GM18868 (cell line): ENCODE measurements at regions not wholly inside any gene's neighbourhood (a gene's known extent, or its start where the extent isn't known, plus 50 kb on each side); places are given as distances from the start of the nearest gene placed in this dataset.
"Not testable (repeated sequence)": the region's sequence is repeated elsewhere in the genome, so short reads cannot be mapped to it uniquely, and the experiment has no call there.

Experiments
- ATAC-seq: cut with Tn5 transposase; IDR thresholded peaks from one replicate; pipeline ENCODE4 v1.9.1; 2021; ENCODE audit warnings: mild to moderate bottlenecking, moderate library complexity; ENCODE audit not compliant: unreplicated experiment

DNA sequence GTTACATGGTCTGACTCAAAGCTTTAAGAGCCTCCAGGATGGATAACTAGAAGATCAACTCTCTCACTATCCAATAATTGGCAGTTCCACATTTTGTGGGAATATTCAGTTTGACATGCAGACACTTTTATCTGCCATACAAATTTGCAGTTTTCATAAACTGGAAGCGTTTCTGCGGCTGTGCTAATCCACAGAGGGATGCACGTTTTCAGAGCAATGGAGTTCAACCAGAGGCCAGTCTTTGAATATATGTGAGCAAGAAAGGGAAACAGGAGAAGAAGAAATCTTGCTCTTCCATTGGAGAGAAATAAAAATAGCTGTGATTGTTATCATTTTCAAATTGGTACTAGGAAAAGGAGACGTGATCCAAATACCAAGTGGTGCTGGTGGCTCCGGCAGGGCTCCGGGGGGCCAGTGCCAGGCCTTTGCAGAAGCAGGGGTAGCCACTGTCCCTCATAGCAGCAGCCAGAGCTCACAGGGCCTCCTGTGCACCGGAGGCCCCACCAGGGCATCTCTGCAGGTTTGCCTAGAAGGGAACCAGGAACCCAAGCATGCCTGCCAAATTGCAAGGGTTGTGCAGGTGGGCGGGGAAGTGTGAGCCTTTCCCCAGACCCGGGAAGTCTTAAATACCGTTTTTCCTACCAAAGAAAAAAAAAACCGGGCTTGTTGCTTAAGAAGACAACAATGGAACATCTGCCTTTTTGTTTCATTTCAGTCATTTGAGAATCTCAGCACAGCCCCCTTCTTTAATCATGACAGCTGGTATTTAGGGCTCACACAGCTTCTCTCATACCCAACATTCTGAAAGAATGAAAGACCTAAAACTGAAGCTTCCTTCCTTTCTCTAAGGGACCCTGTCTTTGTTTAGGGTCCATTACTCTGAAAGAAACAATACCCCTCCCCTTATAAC, 791.1 kb upstream of the SOX11 start:
- ATAC-seq = no peak

DNA sequence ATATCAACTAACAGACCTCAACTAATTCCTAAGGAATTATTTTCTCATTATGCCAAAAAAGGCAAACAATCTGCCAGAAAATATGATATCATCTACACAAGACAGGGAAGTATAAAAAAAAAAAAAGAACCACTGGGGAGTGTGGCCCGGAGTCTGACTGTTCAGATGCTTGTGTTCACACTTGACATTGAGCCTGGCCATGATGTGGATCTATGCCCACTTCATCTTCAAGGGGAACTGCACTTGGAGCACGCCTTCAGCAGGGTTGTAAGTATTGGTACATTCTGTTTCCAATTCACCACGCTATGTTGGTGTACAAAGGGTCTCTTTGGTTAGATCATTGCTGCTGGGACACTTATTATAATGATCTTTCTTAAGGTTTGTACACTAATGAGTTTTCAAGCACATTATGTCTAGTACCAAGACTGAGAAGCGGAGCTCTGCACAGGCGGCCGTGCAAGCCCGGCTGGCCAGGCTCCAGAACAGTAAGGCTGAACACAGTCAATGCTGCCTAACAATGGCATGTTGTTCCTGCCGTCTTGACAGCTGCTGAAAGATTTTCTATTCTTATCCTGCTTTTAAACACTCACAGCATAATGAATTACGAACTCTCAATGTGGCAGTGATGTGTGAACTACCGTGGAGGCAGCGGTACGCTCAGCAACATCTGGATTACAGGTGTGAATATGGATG, 788.4 kb upstream of the SOX11 start:
- ATAC-seq = no peak

DNA sequence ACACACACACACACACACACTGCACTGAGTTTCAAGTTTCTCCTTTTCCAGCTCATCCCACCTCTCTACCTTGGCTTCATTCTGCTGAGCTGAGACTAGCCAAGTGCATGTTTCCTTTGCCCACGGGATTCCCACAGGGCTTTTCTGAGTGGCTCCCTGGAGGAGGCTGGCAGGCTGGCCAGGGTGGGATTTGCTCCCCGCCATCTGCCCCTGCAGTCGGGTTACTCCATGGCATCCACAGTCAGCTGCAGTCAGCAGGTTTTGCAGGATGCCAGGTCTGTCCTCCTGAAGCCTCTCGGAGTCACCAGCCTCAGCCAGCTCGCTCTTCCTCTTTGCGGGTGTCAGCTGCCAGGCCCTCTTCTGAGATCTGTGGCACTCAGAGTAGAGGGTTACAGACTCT, 783.7 kb upstream of the SOX11 start:
- no peak for ATAC-seq

DNA sequence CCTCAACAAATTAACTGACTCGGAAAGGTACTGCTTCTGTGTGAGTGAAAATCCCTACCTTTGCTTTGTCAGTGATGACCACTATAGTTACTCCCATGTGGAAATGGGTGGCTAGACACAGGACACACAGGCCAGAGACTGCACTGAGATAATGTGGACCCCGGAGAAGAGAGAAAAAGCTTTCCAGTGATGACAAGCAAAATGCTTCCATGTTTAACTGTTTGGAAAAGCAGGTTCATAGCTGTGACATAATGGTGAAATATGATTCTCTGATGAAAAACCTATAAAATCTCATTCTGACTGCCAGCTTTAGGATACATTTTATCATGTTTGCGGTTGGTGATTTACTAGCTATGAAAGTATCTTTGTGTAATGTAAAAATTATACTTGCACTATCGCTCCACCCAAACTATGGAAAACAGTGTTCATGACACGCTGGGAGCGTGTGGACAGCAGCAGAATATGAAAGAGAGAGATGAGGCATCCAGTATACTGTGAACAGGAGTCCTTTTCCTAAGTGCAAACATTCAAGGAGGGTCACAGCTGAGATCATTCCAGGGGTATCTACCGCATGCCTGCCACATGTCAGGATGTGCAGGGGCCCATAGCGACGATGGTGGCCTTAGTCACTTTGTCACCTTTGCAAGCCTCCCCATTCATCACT, 782.7 kb upstream of the SOX11 start:
- no peak for ATAC-seq

DNA sequence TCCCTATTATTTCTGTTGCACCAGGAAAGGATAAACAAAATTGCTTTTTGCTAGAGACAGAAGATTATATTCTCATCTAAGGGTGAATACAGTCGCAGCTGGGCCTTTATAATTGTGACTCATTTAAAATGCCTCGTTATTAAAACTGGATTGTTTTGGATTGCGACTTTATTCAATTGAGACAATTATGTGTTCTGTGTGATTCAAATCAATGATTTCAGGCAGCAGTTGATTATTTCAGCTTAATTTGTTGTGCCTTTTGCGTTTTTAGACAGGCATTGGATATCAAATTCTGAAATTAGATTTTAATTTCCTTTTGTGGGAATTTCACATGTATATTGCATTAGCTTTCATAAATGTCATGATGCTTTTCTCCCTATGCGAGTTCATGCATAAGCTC, 778.1 kb upstream of the SOX11 start:
- no peak for ATAC-seq

DNA sequence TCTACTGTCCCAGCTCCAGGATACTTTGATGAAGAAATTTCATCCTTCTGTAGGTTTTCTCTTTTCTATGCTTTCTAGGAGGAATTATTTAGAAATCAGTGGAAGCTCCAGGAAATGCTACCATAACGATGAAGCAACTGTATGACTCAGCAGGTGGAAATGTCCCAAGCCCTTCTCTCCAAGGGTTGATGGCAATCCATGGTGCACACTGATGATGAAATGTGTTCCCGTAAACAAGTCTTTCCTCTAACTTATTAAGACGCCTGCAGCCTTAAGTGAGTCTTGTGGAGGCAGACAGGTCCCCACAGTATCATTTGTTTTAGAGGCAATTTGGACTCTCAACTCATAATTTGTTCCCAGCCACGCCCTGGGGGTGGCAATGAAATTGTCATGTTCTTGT, 777.6 kb upstream of the SOX11 start:
- ATAC-seq = no peak

DNA sequence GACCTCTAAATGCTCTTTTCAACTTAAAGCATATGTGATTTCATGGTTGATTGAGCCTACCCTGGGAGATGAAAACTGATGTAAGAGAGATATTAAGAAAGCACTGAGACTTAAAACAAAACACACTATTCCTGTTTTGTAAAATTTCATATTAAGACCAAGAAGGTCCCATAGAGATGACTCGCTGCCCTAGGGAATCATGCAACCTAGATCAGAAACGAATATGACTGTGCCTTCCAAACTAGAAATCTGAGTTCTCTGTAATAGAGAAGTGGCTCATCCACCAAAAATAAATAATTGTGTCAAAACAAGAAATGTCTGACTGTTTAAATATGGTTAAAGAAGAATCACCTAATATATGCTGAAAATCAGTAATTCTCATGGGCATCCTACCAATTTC, 776.8 kb upstream of the SOX11 start:
- no peak for ATAC-seq

DNA sequence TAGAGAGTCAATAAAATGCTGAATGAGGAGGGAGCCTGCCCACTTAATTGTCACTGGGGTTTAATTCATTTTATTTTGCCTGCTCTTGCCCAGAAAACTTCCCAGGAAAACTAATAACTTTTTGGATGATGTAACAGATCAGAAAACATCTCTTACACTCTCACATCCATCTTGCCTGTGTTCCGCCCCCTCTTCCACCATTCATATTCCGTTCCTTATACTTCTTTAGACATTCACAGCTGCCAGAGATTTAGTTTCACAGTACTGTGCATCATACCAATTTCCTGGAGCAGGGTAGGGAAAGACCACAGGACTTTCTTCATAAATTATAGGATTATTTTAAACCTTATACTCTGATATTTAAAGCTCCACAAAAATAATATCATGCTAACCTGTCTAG, 776.1 kb upstream of the SOX11 start:
- ATAC-seq = no peak

DNA sequence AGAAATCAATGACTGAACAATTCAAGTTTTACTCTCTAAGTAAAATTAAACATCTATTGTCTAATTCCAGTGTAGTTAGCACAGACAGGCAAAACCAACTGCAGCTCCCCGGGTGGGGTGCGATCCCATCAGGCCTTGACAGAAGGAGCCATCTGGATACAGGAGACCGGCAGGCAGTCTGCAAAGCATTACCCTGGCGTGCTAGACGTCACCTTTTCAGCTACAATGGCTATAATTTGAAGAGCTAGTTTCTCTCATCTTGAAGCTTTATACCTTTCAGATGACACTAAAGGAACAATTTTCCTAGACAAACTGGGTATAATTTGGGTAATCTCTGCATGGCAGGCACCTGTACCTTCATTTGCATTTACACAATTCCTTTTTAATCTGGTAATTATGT, 761.5 kb upstream of the SOX11 start:
- no peak for ATAC-seq

DNA sequence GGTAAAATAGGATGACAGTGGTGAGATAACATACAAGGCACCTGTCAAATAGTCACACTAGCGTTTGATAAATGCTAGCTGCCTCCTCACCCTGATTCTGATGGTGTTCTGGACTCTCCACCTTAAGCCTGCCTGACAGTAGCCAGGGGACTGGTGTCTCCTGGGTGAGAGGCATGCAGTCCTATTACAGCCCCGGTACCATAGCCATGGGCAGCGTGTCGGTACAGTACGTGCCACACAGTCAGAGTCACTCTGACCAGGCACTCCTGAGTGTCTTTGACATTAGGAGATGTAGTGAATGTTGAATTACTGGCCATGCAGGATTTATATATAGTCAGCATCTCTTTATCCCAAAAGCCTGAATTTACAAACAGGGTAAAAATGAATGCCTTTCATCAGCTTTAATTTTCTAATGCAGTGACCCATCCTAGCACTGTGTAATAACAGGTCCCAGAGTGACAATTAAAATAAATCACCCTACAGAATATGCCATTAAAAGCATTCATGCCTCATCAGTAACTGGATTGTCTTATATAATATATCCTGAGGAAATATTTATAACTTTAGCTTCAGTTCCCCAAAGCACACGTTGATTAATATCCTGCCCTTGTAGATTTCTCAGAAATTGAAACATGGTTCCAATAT, 760.3 kb upstream of the SOX11 start:
- ATAC-seq = no peak

DNA sequence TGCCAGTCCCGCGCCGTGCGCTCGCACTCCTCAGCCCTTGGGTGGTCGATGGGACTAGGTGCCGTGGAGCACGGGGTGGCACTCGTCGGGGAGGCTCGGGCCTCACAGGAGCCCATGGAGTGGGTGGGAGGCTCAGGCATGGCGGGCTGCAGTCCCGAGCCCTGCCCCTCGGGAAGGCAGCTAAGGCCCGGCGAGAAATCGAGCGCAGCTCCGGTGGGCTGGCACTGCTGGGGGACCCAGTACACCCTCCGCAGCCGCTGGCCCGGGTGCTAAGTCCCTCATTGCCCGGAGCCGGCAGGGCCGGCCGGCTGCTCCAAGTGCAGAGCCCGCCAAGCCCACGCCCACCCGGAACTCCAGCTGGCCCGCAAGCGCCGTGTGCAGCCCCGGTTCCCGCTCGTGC, 756.9 kb upstream of the SOX11 start:
- not testable (repeated sequence) for ATAC-seq

DNA sequence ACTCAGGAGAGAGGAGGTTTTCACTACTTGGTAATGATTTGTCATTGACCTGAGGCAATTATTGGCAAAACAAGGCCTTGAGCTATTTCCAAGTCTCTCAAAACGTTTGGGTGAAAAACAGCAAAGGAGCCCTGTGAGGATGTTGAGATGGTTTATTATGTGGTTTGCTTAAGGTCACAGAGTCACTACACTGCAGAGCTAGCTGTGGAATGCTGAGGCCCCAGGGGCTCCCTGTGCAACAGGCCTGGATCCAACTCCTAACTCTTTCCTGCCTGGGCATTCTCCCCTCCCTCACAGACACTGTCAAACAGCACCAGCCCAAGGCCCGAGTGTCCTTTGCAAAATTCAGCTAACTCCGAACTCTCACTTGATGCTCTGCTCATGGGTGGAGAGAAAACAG, 754.6 kb upstream of the SOX11 start:
- ATAC-seq = no peak

DNA sequence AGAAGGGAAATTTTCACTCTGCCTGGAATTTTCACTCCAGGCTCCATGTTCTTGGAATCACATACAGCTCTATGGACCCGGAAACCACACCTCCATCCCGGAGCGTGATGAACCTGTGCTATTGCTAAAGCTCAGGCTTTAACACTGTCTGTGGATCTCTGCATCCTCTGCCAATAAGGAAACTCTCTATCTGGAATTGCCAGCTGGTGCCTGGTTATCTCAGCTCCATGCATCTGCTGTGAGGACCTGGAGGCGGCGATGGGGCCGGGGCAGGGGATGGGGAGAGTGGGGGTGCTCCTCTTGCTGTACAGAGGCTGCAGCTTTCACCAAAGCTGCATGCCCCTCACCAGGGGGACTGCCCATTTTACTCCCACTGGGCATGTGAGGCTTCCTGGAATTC, 754.0 kb upstream of the SOX11 start:
- ATAC-seq = no peak

DNA sequence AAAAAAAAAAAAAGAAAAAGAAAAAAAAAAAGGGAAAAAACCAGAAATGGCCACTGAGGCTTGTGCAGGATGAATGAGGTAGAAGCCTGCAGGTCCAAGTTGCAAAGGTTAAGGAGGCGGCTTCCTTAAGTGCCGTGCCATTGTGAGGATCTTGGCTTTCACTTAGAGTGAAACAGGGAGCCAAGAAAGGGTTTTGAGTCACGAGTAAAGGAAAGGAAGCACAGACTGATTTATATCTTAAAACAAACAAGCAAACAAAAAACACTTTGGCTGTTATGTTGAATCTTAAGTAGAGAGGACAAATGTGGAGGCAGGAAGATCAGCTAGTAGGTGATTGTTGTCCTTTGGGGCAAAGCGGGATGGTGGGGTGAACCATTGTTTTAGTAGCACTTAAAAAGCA, 749.7 kb upstream of the SOX11 start:
- ATAC-seq = no peak

DNA sequence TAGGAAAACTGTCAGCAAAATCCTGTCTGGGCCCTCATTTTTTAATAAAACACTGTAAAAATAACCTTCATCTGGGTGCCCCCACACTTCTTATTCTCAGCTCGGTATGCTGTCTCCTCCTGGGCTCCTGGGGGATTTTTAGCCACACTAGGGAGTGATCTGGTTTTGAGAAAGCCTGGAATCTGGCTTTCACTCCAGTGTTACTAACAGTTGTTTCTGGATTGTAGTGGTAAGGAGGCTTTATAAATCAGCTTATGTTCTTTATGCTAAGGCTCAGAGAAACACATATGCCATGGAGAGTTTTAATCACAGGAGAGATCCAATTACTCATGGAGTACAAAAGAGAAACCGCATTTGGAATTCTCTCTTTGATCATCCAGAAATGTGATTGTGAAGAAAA, 744.3 kb upstream of the SOX11 start:
- ATAC-seq = no peak

DNA sequence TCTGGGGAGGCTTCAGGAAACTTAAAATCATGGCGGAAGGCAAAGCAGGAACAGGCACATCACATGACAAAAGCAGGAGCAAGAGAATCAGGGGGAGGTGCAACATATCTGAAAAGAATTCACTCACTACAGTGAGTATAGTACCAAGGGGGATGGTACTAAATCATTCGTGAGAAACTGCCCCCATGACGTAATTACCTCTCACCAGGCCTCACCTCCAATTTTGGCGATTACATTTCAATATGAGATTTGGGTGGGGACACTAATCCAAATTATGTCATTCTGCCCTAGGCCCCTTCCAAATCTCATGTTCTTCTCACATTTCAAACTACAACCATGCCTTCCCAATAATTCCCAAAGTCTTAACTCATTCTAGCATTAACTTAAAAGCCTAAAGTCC, 740.8 kb upstream of the SOX11 start:
- ATAC-seq = no peak

DNA sequence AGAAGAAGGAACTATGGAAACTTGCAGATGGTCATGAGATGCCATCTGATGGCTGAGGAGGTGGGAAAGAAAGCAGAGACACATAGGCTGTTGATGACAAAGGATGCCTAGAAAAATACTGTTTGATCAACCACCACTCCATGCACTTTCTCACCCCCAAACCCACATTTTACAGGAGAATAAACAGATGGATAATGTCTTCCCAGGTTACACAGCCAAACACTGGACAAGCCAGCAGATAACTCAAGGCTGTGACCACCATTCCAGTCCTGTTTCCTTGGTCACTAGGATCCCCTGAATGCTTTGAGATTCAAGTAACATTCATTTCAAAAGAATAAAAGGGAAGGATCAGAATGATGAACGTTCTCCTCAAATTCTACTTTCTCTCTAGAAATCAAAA, 733.0 kb upstream of the SOX11 start:
- no peak for ATAC-seq

DNA sequence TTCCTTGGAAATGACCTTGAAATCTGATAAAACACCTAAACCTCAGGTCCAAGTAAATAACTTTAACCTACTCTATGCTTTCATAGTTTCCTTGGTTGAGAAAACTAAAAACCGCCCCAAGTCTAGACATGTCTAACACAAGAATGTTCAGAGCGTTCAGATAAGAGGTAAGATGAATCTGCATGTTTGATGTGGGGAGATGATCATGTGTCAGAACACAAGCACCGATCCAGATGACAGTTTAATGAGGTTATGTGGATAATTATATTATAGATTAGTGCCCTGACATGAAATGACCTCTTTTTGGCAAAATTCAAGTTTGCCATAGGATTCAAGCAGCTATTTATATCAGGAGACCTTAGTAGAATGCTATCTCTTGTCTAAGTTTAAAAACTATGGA, 729.8 kb upstream of the SOX11 start:
- no peak for ATAC-seq

DNA sequence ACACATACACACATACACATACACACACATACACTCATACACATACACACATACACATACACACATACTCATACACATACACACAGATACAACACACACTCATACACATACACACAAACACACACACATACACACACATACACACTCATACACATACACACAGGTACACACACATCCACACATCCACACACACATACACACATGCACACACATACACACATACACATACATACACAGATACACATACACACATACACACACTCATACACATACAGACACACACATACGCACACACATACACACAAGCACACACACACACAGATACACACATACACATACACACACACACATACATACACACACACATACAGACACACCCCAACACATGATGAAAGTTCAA, 729.1 kb upstream of the SOX11 start:
- ATAC-seq = no peak

DNA sequence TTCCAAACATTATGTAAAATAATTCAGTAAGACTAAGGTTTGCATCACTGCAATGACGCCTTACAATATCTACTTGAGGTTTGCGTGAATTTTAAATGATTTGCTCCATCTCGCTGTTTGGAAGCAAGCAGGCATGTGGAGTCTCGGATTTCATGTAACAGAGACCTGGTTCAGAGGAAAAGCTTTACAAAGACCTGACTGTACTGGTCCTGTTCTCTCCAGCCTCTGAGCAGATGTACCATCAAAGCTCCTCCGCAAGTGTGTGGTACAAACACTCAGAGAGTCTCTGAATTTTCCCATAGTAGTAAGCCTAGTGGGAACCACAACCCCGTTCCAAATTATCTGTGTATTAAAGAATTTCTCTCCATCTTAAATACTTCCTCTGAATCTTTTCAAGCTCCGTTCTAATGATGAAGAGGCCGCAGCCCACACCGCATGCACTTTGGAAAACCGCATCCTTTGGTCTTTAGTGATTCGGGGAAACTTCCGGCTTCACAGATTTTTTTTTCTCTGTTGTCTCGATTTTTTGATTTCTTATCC, 728.1 kb upstream of the SOX11 start:
- no peak for ATAC-seq

DNA sequence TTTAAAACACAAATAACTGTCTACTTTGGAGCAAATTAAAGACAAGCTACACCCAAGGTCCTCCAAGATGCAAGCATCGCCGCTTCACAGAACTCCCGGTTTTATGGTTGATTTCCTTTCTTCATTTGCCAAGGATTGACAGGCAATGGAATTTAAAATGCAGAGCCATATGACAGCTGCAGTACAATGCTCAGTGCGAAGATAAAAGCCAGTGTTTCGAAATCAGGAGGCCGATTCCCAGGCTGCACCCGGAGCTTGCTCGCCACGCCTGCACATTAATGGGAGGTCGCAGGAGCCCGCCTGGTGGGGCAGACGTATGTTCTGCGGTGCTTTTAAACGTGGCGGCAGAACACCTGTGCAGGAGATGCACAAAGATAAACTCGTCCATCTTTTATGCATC, 727.6 kb upstream of the SOX11 start:
- ATAC-seq = no peak
